ENCODE measurements at regions not wholly inside any gene's neighbourhood (a gene's known extent, or its start where the extent isn't known, plus 50 kb on each side); places are given as distances from the start of the nearest gene placed in this dataset.

GRCh38 chr11:121800731-121801393, 315.2 kb downstream of the BLID start:
- Histone ChIP-seq H3K4me1 (ENCODE audit: insufficient read depth) (peaks cover 24% of the 10 kb centered on the region), H3K4me3 (no peak overlapping the region), H3K9me3 (ENCODE audit: low read depth) (no peaks in the 10 kb centered on the region), H3K9me2 (replicated peaks; ENCODE audit: insufficient read depth) (no peaks in the 10 kb centered on the region), H3K27me3 (no peaks in the 10 kb centered on the region), H3K36me3 (replicated peaks; ENCODE audit: insufficient read depth, low read depth) (no peaks in the 10 kb centered on the region), H3K79me2 (no peaks in the 10 kb centered on the region), H2AFZ (peak overlapping the region; percentile 29), H3K27ac (peak overlapping the region; percentile 90), H4K20me1 (ENCODE audit: insufficient read depth, poor library complexity, severe bottlenecking) (no peaks in the 10 kb centered on the region), H3K4me2 (peak overlapping the region; percentile 56)
- TF ChIP-seq EZH2phosphoT487 (IDR thresholded peaks at IDR 0.05; ENCODE audit: low read depth, severe bottlenecking, unreplicated experiment) (no peak), EZH2 (IDR thresholded peaks at IDR 0.05; ENCODE audit: borderline replicate concordance) (no peak), CTCF (IDR thresholded peaks at IDR 0.05; ENCODE audit: poor library complexity) (no peak)
- 25% methylated on average over 10 of the region's 10 CpGs for WGBS (ENCODE audit: low lambda C conversion rate, missing lambda C conversion rate)
- DNase-seq (ENCODE audit: low spot score) = peak; percentile 55

- no peak for DNase-seq (ENCODE audit: low spot score)
- peak overlapping the region; percentile 90 for H3K27ac ChIP-seq
- no peak for TF ChIP-seq EZH2phosphoT487 (IDR thresholded peaks at IDR 0.05; ENCODE audit: low read depth, severe bottlenecking, unreplicated experiment)
- TF ChIP-seq EZH2 (IDR thresholded peaks at IDR 0.05; ENCODE audit: borderline replicate concordance) = no peak
- no peak for TF ChIP-seq CTCF (IDR thresholded peaks at IDR 0.05; ENCODE audit: poor library complexity)
- peaks cover 24% of the 10 kb centered on the region for H3K4me1 ChIP-seq (ENCODE audit: insufficient read depth)
- peak overlapping the region; percentile 56 for H3K4me2 ChIP-seq
- H2AFZ ChIP-seq = no peak overlapping the region
- no peaks in the 10 kb centered on the region for H3K9me2 ChIP-seq (replicated peaks; ENCODE audit: insufficient read depth)
- H3K79me2 ChIP-seq = no peaks in the 10 kb centered on the region
- no peaks in the 10 kb centered on the region for H3K27me3 ChIP-seq
- H4K20me1 ChIP-seq (ENCODE audit: insufficient read depth, poor library complexity, severe bottlenecking) = no peaks in the 10 kb centered on the region
- H3K9me3 ChIP-seq (ENCODE audit: low read depth) = no peaks in the 10 kb centered on the region
- no peak overlapping the region for H3K4me3 ChIP-seq
- H3K36me3 ChIP-seq (replicated peaks; ENCODE audit: insufficient read depth, low read depth) = no peaks in the 10 kb centered on the region
Observed at GRCh38 chr11:121800240-121800639, 315.8 kb downstream of the BLID start.

GRCh38 chr11:121797496-121797895, 318.5 kb downstream of the BLID start:
- H3K79me2 ChIP-seq = no peaks in the 10 kb centered on the region
- H2AFZ ChIP-seq = no peak overlapping the region
- no peaks in the 10 kb centered on the region for H3K36me3 ChIP-seq (replicated peaks; ENCODE audit: insufficient read depth, low read depth)
- H3K9me3 ChIP-seq (ENCODE audit: low read depth) = no peaks in the 10 kb centered on the region
- WGBS (ENCODE audit: low lambda C conversion rate, missing lambda C conversion rate) = 96% methylated on average over 3 of the region's 3 CpGs
- peaks cover 24% of the 10 kb centered on the region for H3K4me1 ChIP-seq (ENCODE audit: insufficient read depth)
- TF ChIP-seq CTCF (IDR thresholded peaks at IDR 0.05; ENCODE audit: poor library complexity) (no peak), EZH2 (IDR thresholded peaks at IDR 0.05; ENCODE audit: borderline replicate concordance) (no peak), EZH2phosphoT487 (IDR thresholded peaks at IDR 0.05; ENCODE audit: low read depth, severe bottlenecking, unreplicated experiment) (no peak)
- H3K4me2 ChIP-seq = no peak overlapping the region
- no peaks in the 10 kb centered on the region for H3K27me3 ChIP-seq
- DNase-seq (ENCODE audit: low spot score) = no peak
- no peak overlapping the region for H3K4me3 ChIP-seq
- H4K20me1 ChIP-seq (ENCODE audit: insufficient read depth, poor library complexity, severe bottlenecking) = no peaks in the 10 kb centered on the region
- H3K9me2 ChIP-seq (replicated peaks; ENCODE audit: insufficient read depth) = no peaks in the 10 kb centered on the region
- H3K27ac ChIP-seq = no peak overlapping the region

Data from hepatocyte (in vitro differentiated cells).